ENCODE measurements at regions not wholly inside any gene's neighbourhood (a gene's known extent, or its start where the extent isn't known, plus 50 kb on each side); places are given as distances from the start of the nearest gene placed in this dataset.
"Not testable (repeated sequence)": the region's sequence is repeated elsewhere in the genome, so short reads cannot be mapped to it uniquely, and the experiment has no call there.

DNA sequence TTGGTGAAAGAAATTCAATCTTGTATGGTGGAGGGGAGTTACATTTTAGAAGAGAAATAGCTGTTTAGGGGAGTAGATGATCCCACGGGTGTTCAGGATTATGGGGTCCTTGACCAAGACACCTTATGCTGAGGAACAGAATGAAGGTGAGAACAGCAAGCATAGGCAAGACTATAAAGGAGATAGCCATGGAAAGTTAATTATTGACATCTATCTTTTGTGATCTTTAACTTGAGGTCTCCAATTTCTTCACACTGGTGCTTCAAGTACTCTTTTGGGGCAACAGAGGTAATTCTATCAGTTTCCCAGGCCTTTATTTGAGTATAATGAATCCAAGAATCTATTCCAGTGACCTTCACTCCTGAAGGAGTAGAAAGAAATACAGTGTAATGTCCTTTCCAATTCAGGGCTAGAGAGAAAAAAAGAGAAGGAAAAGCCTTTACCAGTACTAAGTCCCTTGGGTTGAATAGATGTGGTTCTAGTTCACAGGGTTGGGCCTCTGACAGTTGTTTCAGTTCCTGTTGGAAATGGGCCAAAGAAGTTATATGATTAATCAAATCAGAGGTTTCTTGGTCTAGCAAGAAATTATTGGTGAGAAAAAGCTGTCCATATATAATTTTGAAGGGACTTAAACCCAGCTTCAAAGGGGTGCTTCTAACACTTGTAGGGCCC is 2104.1 kb upstream of the ACO1 start:
- DNase-seq (ENCODE audit: extremely low spot score, insufficient read length, low read depth) = no peak
- FAIRE-seq = peak; percentile 29

DNA sequence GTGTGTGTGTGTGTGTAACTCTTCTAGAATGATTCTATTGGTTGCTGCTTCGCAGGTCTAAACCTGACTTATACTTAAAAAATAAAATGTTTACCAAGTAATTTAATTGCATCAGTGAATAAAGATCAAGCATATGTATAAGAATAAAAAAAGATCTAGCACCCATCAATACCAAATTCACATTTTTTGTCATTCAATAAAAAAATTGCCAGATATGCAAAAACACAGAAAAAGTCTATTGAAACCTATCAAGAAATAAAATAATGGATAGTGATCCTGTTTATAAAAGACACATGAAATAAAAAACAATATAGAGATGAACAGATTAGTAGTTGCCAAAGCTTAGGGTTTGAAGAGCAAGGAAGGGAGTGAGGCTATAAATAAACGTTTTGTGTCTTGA is 2095.0 kb upstream of the ACO1 start:
- DNase-seq (ENCODE audit: extremely low spot score, insufficient read length, low read depth) (no peak), FAIRE-seq (no peak)

DNA sequence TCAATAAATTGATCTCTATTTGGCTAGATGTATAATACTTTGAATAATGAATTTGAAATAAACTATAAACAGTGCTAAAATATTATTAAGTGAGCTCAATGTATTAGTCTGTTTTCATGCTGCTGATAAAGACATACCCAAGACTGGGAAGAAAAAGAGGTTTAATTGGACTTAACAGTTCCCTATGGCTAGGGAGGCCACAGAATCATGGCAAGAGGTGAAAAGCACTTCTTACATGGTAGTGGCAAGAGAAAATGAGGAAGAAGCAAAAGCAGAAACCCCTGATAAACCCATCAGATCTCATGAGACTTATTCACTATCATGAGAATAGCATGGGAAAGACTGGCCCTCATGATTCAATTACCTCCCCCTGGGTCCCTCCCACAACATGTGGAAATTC is 2092.4 kb upstream of the ACO1 start:
- not testable (repeated sequence) for DNase-seq (ENCODE audit: extremely low spot score, insufficient read length, low read depth); FAIRE-seq

DNA sequence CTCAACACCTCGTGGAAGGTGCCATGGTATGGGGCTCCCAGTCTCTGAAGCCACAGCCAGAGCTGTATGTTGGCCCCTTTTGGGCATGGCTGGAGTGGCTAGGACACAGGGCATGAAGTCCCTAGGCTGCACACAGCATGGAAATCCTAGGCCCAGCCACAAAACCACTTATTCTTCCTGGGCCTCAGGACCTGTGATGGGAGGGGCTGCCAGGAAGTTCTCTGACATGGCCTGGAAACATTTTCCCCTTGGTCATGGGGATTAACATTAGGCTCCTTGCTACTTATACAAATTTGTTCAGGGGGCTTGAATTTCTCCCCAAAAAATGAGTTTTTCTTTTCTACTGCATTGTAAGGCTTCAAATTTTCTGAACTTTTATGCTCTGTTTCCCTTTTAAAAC is 2091.2 kb upstream of the ACO1 start:
- FAIRE-seq (no peak), DNase-seq (ENCODE audit: extremely low spot score, insufficient read length, low read depth) (no peak)

DNA sequence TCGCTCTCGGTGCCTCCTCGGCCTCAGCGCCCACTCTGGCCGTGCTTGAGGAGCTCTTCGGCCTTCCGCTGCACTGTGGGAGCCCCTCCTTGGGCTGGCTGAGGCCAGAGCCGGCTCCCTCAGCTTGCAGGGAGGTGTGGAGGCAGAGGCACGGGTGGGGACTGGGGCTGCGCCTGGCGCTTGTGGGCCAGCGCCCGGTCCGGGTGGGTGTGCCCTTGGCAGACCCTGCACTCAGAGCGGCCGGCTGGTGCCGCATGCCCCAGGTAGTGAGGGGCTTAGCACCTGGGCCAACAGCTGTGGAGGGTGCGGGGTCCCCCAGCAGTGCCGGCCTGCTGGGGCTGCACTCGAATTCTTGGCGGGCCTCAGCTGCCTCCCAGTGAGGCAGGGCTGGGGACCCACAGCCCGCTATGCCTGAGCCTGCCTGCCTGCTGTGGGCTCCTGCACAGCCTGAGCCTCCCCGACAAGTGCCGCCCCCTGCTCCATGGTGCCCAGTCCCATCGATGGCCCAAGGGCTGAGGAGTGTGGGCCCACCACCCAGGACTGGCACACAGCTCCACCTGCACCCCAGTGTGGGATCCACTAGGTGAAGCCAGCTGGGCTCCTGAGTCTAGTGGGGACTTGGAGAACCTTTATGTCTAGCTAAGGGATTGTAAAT is 2085.2 kb upstream of the ACO1 start:
- FAIRE-seq = no peak
- no peak for DNase-seq (ENCODE audit: extremely low spot score, insufficient read length, low read depth)

DNA sequence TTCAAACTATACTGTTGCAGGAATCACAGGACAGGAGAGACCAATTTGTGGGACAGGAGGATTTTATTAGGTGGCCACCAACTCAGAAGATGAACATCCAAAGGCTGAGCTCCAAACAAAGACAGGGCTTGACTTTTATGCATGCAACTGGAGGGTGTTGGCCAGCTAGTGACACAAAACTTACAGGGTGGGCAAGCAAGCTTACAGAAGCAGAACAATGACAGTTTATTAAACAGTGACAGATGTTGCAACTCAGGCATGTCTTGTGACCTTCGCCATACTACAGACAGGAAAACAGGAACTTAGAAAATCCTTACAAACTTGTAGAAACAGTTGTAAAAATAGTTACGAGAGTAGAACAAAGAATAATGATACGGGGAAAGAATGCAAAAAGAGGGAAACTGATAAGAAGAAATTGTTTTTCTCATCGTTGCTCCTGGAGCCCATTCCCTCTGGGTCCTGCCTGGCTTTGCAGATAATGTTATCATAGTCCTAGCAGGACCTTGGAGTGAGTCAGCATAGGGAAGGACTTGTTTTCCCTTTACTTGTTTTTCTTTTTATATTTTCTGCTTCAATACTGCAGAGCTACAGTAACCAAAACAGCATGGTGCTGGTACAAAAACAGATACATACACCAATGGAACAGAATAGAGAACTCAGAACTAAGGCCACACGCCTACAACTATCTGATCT is 2083.0 kb upstream of the ACO1 start:
- DNase-seq (ENCODE audit: extremely low spot score, insufficient read length, low read depth) (no peak), FAIRE-seq (no peak)

DNA sequence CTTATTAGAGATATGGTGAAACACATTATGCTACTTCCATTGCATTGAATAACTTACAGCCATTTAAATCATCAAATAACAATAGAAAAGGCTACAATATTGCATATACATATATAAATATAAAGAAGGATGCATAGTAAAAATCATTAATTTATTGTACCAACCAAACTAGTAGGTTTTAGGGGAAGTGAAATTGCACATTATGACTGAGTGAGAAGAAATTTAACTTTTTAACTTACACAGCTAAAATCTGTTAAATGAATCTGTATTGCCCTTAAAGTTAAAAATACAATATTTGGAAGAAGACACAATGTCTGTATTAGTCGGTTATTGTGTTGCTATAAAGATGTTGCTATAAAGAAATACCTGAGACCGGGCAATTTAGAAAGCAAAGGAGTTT is 2073.7 kb upstream of the ACO1 start:
- FAIRE-seq = no peak
- DNase-seq (ENCODE audit: extremely low spot score, insufficient read length, low read depth) = no peak

DNA sequence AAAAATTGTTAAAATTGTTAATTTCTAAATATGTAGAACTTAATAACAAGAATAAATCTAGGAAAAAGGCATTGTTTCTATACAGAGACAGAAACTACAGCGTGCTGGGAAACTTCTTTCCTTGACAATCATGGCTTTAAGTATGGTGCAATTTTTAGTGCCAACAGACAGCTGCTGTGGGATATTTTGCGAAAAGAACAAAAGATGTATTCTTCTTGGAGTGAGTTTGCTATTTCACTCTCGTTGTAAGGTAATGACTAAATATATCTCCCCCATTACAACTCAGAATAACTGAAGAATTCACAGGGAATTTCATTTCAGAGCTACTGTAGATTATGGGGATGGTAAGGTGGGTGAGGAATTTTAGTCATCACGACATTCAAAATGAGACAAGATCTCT is 2055.0 kb upstream of the ACO1 start:
- no peak for DNase-seq (ENCODE audit: extremely low spot score, insufficient read length, low read depth)
- FAIRE-seq = no peak

DNA sequence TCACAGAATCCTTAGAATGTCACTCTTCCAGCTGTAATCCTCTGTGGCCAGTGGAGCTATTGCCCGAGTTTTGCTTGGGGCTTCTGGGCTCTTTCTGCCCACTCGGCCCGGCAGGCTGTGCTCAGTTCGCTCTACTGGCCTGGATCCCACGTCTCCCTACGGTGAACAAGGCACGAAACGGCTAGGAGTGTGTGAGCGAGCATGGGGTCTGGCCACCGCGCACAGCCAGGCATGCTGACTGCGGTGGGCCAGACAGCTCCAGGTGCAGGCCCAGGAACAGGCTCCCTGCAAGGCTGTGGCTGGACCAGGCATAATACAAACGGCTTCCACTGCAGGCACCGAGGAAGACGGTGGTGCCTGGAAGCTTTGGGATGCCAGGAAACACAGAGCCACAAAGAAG is 2035.5 kb upstream of the ACO1 start:
- FAIRE-seq = no peak
- DNase-seq (ENCODE audit: extremely low spot score, insufficient read length, low read depth) = no peak

DNA sequence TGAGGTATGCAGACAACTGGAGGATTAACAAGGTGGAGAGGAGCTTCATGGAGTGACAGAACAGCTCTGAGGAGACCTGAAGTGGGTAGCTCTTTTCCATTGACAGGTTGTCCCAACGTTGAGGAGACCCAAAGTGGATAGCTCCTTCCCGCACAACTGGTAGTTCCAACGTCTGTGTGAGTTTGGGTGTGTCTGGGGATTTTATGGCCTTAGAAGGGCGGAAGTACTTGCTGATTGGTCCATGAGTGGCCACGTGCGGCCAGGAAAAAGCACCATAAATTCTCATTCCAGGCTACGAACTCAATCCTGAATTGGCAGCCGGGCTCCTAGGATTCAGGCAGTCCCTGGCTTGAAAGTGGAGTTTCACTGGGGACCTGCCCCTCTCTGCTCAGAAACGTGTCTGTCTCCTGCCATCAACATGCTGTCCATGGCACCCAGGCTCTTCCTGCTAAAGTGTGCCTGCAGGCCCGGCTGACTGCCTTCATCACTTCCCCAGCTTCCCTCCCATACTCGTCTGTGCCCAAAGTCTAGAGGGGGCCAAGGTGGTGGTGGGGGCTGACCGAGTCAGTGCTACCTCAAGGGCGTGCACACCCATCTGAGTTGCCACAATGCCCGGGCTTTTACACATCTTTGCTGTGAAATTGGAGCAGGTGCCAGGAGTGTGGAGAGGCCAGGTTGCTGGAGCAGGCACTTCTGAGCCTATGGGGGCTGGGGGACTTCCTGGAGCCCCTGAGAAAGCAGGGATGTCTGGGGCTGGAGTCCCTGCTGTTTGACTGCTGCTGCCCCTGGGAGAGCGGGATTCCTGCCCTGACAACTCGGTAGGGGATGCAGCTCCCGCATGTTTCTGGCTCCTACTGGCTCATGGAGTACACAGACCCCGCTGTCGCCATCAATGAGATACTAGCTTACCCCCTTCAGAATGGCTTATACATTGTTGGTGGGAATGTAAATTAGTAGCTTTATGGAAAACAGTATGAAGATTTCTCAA is 2034.6 kb upstream of the ACO1 start:
- FAIRE-seq = no peak

DNA sequence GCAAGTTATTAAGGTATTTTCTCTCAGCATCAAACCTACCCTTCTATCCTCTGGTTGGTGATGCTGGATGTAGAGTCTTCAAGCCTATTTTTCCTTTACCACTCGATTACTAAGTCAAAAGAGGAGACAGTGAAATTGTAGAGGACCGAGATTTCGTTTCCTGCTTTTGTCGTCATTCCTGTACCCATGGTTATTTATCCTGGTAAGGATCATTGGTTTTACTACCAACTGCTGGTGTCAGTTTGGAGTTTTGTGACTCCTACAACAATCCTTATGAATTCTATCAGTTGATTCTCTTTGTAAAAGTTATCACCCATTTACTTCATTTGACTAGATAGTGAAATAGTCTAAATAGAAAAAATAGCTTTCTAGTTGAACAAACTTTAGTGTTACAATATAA is 2028.2 kb upstream of the ACO1 start:
- FAIRE-seq = no peak
- no peak for DNase-seq (ENCODE audit: extremely low spot score, insufficient read length, low read depth)

More for the DNA sequence above, 2034.6 kb upstream of the ACO1 start:
- DNase-seq (ENCODE audit: extremely low spot score, insufficient read length, low read depth) = no peak

DNA sequence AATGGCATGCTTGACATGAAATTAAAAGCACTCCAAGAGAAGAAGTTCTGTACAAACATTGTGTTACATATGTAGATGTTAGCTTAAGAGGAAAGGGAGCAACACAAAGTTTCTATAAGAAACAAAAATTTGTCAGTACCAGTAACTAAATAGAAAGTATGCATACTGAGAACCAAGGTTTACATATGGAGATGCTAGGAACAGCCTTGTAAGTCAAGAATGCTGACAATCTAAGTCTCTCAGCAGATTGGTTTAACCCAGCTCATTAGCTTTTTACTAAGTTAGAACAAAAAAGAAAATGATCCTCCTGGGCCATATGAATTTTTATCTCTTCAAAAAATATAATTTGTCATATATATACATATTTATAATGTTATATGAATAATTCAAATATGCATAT is 2022.1 kb upstream of the ACO1 start:
- DNase-seq (ENCODE audit: extremely low spot score, insufficient read length, low read depth) (no peak), FAIRE-seq (no peak)

DNA sequence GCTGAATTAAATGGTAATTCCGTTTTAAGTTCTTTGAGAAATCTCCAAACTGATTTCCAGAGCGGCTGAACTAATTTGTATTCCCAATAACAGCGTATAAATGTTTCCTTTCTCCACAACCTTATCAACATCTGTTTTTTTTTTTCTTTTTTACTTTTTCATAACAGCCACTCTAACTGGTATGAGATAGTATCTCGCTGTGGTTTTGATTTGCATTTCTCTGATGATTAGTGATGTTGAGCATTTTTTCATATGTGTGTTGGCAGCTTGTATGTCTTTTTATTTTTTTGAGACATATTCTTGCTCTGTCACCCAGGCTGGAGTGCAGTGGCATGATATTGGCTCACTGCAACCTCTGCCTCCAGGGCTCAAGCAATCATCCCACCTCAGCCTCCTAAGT is 2018.3 kb upstream of the ACO1 start:
- not testable (repeated sequence) for FAIRE-seq; DNase-seq (ENCODE audit: extremely low spot score, insufficient read length, low read depth)

DNA sequence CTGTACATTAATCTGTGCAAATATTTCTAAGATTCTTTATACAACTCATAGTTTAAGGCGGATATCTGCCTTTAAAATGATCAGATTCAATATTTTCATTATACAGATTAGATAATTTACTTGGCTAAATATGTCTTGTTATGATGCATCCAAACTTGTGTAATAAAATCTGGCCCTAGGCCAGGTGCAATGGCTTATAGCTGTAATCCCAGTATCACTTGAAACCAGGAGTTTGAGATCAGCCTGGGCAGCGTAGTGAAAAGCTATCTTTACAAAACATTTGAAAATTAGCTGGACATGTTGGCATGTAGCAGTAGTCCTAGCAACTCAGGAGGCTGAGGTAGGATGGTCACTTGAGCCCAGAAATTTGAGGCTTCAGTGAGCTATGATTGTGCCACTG is 2002.2 kb upstream of the ACO1 start:
- DNase-seq (ENCODE audit: extremely low spot score, insufficient read length, low read depth) = no peak
- FAIRE-seq = no peak

DNA sequence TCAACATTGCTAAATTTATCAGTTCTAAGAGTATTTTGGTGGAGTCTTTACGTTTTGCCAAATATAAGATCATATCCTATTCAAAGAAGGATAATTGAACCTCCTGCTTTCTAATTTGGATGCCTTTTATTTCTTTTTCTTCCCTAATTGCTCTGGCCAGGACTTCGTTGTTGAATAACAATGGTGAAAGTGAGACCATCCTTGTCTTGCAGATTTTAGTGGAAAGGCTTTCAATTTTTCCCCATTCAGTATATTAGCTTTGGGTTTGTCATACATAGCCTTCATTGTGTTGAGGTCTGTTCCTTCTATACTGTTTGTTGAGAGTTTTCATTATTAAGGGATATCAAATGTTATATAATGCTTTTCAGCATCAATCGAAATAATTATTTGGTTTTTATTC is 1974.2 kb upstream of the ACO1 start:
- FAIRE-seq (no peak), DNase-seq (ENCODE audit: extremely low spot score, insufficient read length, low read depth) (no peak)

DNA sequence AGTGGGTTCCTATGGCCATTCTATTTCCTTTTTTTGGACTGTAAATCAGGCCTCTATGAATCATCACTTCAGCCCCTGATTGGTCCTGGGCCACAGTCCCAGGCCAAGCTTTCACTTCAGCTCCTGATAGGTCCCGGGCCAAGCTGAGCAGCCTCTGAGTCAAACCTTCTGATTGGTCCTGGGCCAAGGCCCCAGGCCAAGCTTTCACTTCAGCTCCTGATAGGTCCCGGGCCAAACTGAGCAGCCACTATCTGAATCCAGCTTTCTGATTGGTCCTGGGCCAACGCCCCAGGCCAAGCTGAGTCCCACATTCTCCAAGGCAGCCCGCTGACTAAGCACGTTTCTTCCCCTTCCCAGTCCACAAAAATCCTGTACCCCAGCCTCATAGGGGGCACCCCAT is 1972.9 kb upstream of the ACO1 start:
- no peak for FAIRE-seq
- no peak for DNase-seq (ENCODE audit: extremely low spot score, insufficient read length, low read depth)

DNA sequence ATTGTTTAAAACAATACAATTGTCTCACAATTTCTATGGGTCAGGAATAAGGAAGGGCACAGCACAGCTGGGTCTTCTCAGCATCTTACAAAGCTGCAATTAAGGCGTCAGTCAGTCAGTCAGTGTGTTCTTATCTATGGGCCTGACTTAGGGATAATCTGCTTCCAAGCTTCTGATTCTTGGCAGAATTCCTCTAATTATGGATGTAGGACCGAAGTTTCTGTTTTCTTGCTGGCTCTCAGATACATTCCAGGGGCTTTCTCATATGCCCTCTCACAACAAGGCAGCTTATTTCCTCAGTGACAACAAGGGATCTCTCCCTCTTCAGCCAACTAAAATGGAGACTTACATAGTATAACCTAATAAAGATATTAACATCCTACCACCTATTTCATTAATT is 1925.3 kb upstream of the ACO1 start:
- DNase-seq (ENCODE audit: extremely low spot score, insufficient read length, low read depth) (no peak), FAIRE-seq (no peak)

DNA sequence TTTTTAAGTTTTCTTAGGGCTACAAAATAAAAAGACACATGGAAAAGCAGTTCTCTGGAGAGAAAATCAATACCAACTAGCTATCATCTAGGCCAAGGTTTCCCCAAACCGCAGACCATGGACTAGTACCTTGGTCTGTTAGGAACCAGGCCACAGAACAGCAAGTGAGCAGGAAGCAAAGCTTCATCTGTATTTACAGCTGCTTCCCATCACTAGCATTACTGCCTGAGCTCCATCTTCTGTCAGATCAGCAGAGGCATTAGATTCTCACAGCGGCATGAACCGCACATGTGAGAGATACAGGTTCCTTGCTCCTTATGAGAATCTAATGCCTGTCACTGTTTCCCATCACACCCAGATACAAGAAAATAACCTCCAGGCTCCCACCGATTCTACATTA is 1907.6 kb upstream of the ACO1 start:
- DNase-seq (ENCODE audit: extremely low spot score, insufficient read length, low read depth) (no peak), FAIRE-seq (no peak)

DNA sequence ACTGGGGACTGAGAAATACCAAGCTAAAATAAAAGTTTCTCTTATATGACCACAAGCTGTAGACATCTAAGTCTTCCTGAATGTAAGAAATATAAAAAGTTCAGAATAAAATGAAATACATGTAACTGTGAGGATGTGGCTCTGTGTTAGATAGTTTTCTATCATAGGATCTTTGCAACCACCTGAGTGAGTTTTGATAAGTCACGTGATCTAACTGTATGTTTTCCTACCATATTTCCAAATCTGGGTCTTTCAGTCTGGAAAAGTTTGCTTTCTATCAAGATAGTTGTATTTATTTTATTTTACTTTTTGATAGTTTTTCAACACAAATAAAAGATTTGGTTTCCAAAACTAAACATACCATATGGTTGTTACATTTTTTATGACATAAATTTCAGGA is 1905.8 kb upstream of the ACO1 start:
- FAIRE-seq = no peak

DNA sequence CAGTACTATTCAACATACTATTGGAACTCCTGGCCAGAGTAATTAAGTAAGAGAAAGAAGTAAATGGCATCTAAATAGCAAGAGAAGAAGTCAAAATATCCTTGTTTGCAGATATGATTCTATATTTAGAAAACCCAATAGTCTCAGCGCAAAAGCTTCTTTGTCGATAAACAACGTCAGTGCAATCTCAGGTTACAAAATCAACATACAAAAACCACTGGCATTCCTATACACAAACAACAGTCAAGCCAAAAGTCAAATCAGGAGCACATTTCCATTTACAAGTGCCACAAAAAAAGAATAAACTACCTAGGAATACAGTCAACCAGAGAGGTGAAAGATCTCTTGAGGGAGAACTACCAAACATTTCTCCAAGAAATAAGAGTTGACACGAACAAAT is 1901.9 kb upstream of the ACO1 start:
- DNase-seq (ENCODE audit: extremely low spot score, insufficient read length, low read depth) (no peak), FAIRE-seq (no peak)

More for the DNA sequence above, 1905.8 kb upstream of the ACO1 start:
- DNase-seq (ENCODE audit: extremely low spot score, insufficient read length, low read depth) = no peak

All from GM18507 (cell line).